ENCODE measurements at regions not wholly inside any gene's neighbourhood (a gene's known extent, or its start where the extent isn't known, plus 50 kb on each side); places are given as distances from the start of the nearest gene placed in this dataset.

- peaks cover 14% of the 10 kb centered on the region for H3K9me3 Mint-ChIP-seq
- H3K27me3 Mint-ChIP-seq (ENCODE audit: low read depth) = no peaks in the 10 kb centered on the region
- no peak overlapping the region for H3K4me3 Mint-ChIP-seq
- H3K27ac Mint-ChIP-seq = no peak overlapping the region
- no peaks in the 10 kb centered on the region for H3K36me3 Mint-ChIP-seq (ENCODE audit: low read depth)
- DNase-seq (ENCODE audit: low spot score) = no peak
- no peaks in the 10 kb centered on the region for H3K4me1 Mint-ChIP-seq (ENCODE audit: low read depth)
These were observed 390.4 kb downstream of the SHISA9 start for GRCh38 chr16:13291591-13292333.

GRCh38 chr16:13296206-13296605 lies 394.8 kb downstream of the SHISA9 start:
- Mint-ChIP-seq H3K9me3 (peaks cover 8% of the 10 kb centered on the region), H3K36me3 (ENCODE audit: low read depth) (no peaks in the 10 kb centered on the region), H3K4me3 (no peak overlapping the region), H3K27ac (no peak overlapping the region), H3K27me3 (ENCODE audit: low read depth) (no peaks in the 10 kb centered on the region), H3K4me1 (ENCODE audit: low read depth) (no peaks in the 10 kb centered on the region)
- DNase-seq (ENCODE audit: low spot score) = no peak

- Mint-ChIP-seq H3K4me3 (no peak overlapping the region), H3K27me3 (ENCODE audit: low read depth) (no peaks in the 10 kb centered on the region), H3K9me3 (peaks cover 4% of the 10 kb centered on the region), H3K27ac (no peak overlapping the region), H3K4me1 (ENCODE audit: low read depth) (no peaks in the 10 kb centered on the region), H3K36me3 (ENCODE audit: low read depth) (no peaks in the 10 kb centered on the region)
- no peak for DNase-seq (ENCODE audit: low spot score)
These were observed 397.3 kb downstream of the SHISA9 start for GRCh38 chr16:13298666-13299065.

- Mint-ChIP-seq H3K4me3 (no peak overlapping the region), H3K9me3 (peaks cover 4% of the 10 kb centered on the region), H3K27ac (no peak overlapping the region), H3K36me3 (ENCODE audit: low read depth) (no peaks in the 10 kb centered on the region), H3K27me3 (ENCODE audit: low read depth) (no peaks in the 10 kb centered on the region), H3K4me1 (ENCODE audit: low read depth) (no peaks in the 10 kb centered on the region)
- no peak for DNase-seq (ENCODE audit: low spot score)
These were observed 398.9 kb downstream of the SHISA9 start for GRCh38 chr16:13300066-13300840.

GRCh38 chr16:13305019-13305755 lies 403.8 kb downstream of the SHISA9 start:
- Mint-ChIP-seq H3K36me3 (ENCODE audit: low read depth) (no peaks in the 10 kb centered on the region), H3K27ac (no peak overlapping the region), H3K4me1 (ENCODE audit: low read depth) (no peaks in the 10 kb centered on the region), H3K9me3 (peaks cover 4% of the 10 kb centered on the region), H3K27me3 (ENCODE audit: low read depth) (no peaks in the 10 kb centered on the region), H3K4me3 (no peak overlapping the region)
- DNase-seq (ENCODE audit: low spot score) = no peak

GRCh38 chr16:13306161-13306995 lies 405.0 kb downstream of the SHISA9 start:
- Mint-ChIP-seq H3K4me3 (no peak overlapping the region), H3K4me1 (ENCODE audit: low read depth) (no peaks in the 10 kb centered on the region), H3K27ac (no peak overlapping the region), H3K27me3 (ENCODE audit: low read depth) (no peaks in the 10 kb centered on the region), H3K36me3 (ENCODE audit: low read depth) (no peaks in the 10 kb centered on the region), H3K9me3 (no peaks in the 10 kb centered on the region)
- no peak for DNase-seq (ENCODE audit: low spot score)

GRCh38 chr16:13307255-13307654 lies 405.9 kb downstream of the SHISA9 start:
- no peak overlapping the region for H3K27ac Mint-ChIP-seq
- no peaks in the 10 kb centered on the region for H3K27me3 Mint-ChIP-seq (ENCODE audit: low read depth)
- H3K9me3 Mint-ChIP-seq = no peaks in the 10 kb centered on the region
- H3K4me1 Mint-ChIP-seq (ENCODE audit: low read depth) = no peaks in the 10 kb centered on the region
- no peak for DNase-seq (ENCODE audit: low spot score)
- H3K36me3 Mint-ChIP-seq (ENCODE audit: low read depth) = no peaks in the 10 kb centered on the region
- no peak overlapping the region for H3K4me3 Mint-ChIP-seq

GRCh38 chr16:13307851-13308250 lies 406.5 kb downstream of the SHISA9 start:
- Mint-ChIP-seq H3K27ac (no peak overlapping the region), H3K4me1 (ENCODE audit: low read depth) (no peaks in the 10 kb centered on the region), H3K27me3 (ENCODE audit: low read depth) (no peaks in the 10 kb centered on the region), H3K4me3 (no peak overlapping the region), H3K36me3 (ENCODE audit: low read depth) (no peaks in the 10 kb centered on the region), H3K9me3 (no peaks in the 10 kb centered on the region)
- no peak for DNase-seq (ENCODE audit: low spot score)

- no peak for DNase-seq (ENCODE audit: low spot score)
- no peaks in the 10 kb centered on the region for H3K4me1 Mint-ChIP-seq (ENCODE audit: low read depth)
- no peak overlapping the region for H3K4me3 Mint-ChIP-seq
- H3K27me3 Mint-ChIP-seq (ENCODE audit: low read depth) = no peaks in the 10 kb centered on the region
- no peaks in the 10 kb centered on the region for H3K36me3 Mint-ChIP-seq (ENCODE audit: low read depth)
- no peaks in the 10 kb centered on the region for H3K9me3 Mint-ChIP-seq
- H3K27ac Mint-ChIP-seq = no peak overlapping the region
These were observed 410.7 kb downstream of the SHISA9 start for GRCh38 chr16:13312063-13312462.

GRCh38 chr16:13313351-13313750 lies 412.0 kb downstream of the SHISA9 start:
- Mint-ChIP-seq H3K4me3 (no peak overlapping the region), H3K4me1 (ENCODE audit: low read depth) (no peaks in the 10 kb centered on the region), H3K27ac (no peak overlapping the region), H3K27me3 (ENCODE audit: low read depth) (no peaks in the 10 kb centered on the region), H3K36me3 (ENCODE audit: low read depth) (no peaks in the 10 kb centered on the region), H3K9me3 (peaks cover 4% of the 10 kb centered on the region)
- DNase-seq (ENCODE audit: low spot score) = no peak

- no peak overlapping the region for H3K27ac Mint-ChIP-seq
- H3K4me1 Mint-ChIP-seq (ENCODE audit: low read depth) = no peaks in the 10 kb centered on the region
- H3K9me3 Mint-ChIP-seq = peaks cover 4% of the 10 kb centered on the region
- H3K27me3 Mint-ChIP-seq (ENCODE audit: low read depth) = no peaks in the 10 kb centered on the region
- DNase-seq (ENCODE audit: low spot score) = no peak
- H3K36me3 Mint-ChIP-seq (ENCODE audit: low read depth) = no peaks in the 10 kb centered on the region
- no peak overlapping the region for H3K4me3 Mint-ChIP-seq
These were observed 413.2 kb downstream of the SHISA9 start for GRCh38 chr16:13314633-13315032.

GRCh38 chr16:13315642-13316427 lies 414.4 kb downstream of the SHISA9 start:
- peaks cover 4% of the 10 kb centered on the region for H3K9me3 Mint-ChIP-seq
- DNase-seq (ENCODE audit: low spot score) = no peak
- H3K27me3 Mint-ChIP-seq (ENCODE audit: low read depth) = no peaks in the 10 kb centered on the region
- no peaks in the 10 kb centered on the region for H3K4me1 Mint-ChIP-seq (ENCODE audit: low read depth)
- H3K4me3 Mint-ChIP-seq = no peak overlapping the region
- H3K27ac Mint-ChIP-seq = no peak overlapping the region
- H3K36me3 Mint-ChIP-seq (ENCODE audit: low read depth) = no peaks in the 10 kb centered on the region

- H3K4me1 Mint-ChIP-seq (ENCODE audit: low read depth) = no peaks in the 10 kb centered on the region
- peaks cover 18% of the 10 kb centered on the region for H3K9me3 Mint-ChIP-seq
- DNase-seq (ENCODE audit: low spot score) = no peak
- H3K4me3 Mint-ChIP-seq = no peak overlapping the region
- H3K27me3 Mint-ChIP-seq (ENCODE audit: low read depth) = no peaks in the 10 kb centered on the region
- H3K27ac Mint-ChIP-seq = no peak overlapping the region
- no peaks in the 10 kb centered on the region for H3K36me3 Mint-ChIP-seq (ENCODE audit: low read depth)
These were observed 420.9 kb downstream of the SHISA9 start for GRCh38 chr16:13322336-13322735.

Measured in T-helper 2 cell treated with Interferon-gamma antibody and Interleukin-4, amounts not matched to agents 5 μg/mL and 100 μg/mL, for 36 hours (primary cell).